ENCODE measurements at regions not wholly inside any gene's neighbourhood (a gene's known extent, or its start where the extent isn't known, plus 50 kb on each side); places are given as distances from the start of the nearest gene placed in this dataset.

DNA sequence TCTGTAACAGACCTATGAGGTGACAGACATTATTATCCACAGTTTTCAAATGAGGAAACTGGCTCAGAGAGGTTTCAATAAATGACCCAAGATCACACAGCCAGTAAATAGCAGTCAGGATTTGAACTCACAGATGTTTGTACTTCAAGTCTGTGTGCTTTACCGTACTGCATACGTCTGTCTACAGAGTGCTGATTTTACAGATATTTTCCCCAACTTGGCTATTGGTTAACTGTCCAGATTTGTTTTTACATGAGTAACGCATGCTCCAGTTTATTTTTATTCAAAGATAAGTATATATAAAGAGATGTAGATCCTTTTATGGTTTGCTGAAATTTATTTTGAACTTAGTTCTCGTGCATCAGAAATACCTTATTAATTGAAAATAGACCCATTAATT lies 65.7 kb upstream of the SLC38A2 start:
- H3K9me3 ChIP-seq (ENCODE audit: low read length), result no peaks in the 10 kb centered on the region
- no peak overlapping the region for H3K4me2 ChIP-seq (ENCODE audit: low read length)
- H3K27me3 ChIP-seq (ENCODE audit: insufficient read depth, low read depth, low read length), result no peaks in the 10 kb centered on the region
- no peaks in the 10 kb centered on the region for H3F3A ChIP-seq (ENCODE audit: insufficient read depth, low read length, poor library complexity, severe bottlenecking)
- no peak overlapping the region for H3K9ac ChIP-seq (ENCODE audit: low read length)
- H2AFZ ChIP-seq (ENCODE audit: low read depth, low read length), result no peak overlapping the region
- no peaks in the 10 kb centered on the region for H4K20me1 ChIP-seq (ENCODE audit: insufficient read depth)
- H3K79me2 ChIP-seq (replicated peaks; ENCODE audit: insufficient read depth, low read length), result no peaks in the 10 kb centered on the region
- TF ChIP-seq, protein P1, sequence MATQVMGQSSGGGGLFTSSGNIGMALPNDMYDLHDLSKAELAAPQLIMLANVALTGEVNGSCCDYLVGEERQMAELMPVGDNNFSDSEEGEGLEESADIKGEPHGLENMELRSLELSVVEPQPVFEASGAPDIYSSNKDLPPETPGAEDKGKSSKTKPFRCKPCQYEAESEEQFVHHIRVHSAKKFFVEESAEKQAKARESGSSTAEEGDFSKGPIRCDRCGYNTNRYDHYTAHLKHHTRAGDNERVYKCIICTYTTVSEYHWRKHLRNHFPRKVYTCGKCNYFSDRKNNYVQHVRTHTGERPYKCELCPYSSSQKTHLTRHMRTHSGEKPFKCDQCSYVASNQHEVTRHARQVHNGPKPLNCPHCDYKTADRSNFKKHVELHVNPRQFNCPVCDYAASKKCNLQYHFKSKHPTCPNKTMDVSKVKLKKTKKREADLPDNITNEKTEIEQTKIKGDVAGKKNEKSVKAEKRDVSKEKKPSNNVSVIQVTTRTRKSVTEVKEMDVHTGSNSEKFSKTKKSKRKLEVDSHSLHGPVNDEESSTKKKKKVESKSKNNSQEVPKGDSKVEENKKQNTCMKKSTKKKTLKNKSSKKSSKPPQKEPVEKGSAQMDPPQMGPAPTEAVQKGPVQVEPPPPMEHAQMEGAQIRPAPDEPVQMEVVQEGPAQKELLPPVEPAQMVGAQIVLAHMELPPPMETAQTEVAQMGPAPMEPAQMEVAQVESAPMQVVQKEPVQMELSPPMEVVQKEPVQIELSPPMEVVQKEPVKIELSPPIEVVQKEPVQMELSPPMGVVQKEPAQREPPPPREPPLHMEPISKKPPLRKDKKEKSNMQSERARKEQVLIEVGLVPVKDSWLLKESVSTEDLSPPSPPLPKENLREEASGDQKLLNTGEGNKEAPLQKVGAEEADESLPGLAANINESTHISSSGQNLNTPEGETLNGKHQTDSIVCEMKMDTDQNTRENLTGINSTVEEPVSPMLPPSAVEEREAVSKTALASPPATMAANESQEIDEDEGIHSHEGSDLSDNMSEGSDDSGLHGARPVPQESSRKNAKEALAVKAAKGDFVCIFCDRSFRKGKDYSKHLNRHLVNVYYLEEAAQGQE (IDR thresholded peaks at IDR 0.05; ENCODE audit: borderline replicate concordance), result no peak
- TF ChIP-seq RAD21 (conservative IDR thresholded peaks at IDR 0.05), result no peak
- no peak for TF ChIP-seq EP300 (conservative IDR thresholded peaks at IDR 0.05; ENCODE audit: poor library complexity, severe bottlenecking)
- no peak for TF ChIP-seq TAF1 (IDR thresholded peaks at IDR 0.05; ENCODE audit: low read depth)
- TF ChIP-seq, protein P2, sequence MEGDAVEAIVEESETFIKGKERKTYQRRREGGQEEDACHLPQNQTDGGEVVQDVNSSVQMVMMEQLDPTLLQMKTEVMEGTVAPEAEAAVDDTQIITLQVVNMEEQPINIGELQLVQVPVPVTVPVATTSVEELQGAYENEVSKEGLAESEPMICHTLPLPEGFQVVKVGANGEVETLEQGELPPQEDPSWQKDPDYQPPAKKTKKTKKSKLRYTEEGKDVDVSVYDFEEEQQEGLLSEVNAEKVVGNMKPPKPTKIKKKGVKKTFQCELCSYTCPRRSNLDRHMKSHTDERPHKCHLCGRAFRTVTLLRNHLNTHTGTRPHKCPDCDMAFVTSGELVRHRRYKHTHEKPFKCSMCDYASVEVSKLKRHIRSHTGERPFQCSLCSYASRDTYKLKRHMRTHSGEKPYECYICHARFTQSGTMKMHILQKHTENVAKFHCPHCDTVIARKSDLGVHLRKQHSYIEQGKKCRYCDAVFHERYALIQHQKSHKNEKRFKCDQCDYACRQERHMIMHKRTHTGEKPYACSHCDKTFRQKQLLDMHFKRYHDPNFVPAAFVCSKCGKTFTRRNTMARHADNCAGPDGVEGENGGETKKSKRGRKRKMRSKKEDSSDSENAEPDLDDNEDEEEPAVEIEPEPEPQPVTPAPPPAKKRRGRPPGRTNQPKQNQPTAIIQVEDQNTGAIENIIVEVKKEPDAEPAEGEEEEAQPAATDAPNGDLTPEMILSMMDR (IDR thresholded peaks at IDR 0.05; ENCODE audit: poor library complexity, severe bottlenecking), result no peak
- no peak for TF ChIP-seq EZH2 (IDR thresholded peaks at IDR 0.05; ENCODE audit: borderline replicate concordance, insufficient read depth, low read length, poor library complexity, severe bottlenecking)
- no peak for TF ChIP-seq MXI1 (conservative IDR thresholded peaks at IDR 0.05; ENCODE audit: poor library complexity, severe bottlenecking)
- no peak for TF ChIP-seq SMC3 (conservative IDR thresholded peaks at IDR 0.05; ENCODE audit: poor library complexity)
- TF ChIP-seq POLR2AphosphoS5 (IDR thresholded peaks at IDR 0.05), result no peak
- no peaks in the 10 kb centered on the region for H3K9me2 ChIP-seq (ENCODE audit: insufficient read depth, low read length)
- H3K4me3 ChIP-seq (ENCODE audit: low read length), result no peak overlapping the region
- no peak overlapping the region for H3K27ac ChIP-seq (ENCODE audit: low read length)
- H3K36me3 ChIP-seq (ENCODE audit: insufficient read depth, low read length), result no peaks in the 10 kb centered on the region

DNA sequence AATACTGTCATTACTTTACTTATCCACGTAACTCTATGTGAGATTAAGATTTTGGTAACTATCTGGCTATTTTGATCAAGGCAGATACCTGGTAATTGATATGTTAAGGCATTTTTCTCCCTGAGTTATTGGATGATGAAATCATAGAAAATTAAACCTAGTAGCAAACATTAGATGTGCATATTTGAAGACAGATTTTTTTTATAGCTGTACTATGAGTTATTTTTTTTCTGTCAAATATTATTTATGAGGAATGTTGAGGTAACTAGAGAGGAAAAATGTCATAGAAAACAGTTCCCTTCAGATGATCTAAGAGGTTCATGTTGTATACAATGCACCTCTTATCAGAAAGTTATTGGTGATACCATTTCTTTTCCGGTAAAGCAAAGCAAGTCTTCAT lies 64.9 kb upstream of the SLC38A2 start:
- TF ChIP-seq SMC3 (conservative IDR thresholded peaks at IDR 0.05; ENCODE audit: poor library complexity) (no peak), TAF1 (IDR thresholded peaks at IDR 0.05; ENCODE audit: low read depth) (no peak), MXI1 (conservative IDR thresholded peaks at IDR 0.05; ENCODE audit: poor library complexity, severe bottlenecking) (no peak), RAD21 (conservative IDR thresholded peaks at IDR 0.05) (no peak), POLR2AphosphoS5 (IDR thresholded peaks at IDR 0.05) (no peak)
- TF ChIP-seq, protein P1 (IDR thresholded peaks at IDR 0.05; ENCODE audit: borderline replicate concordance), result no peak
- TF ChIP-seq, protein P2 (IDR thresholded peaks at IDR 0.05; ENCODE audit: poor library complexity, severe bottlenecking), result no peak
- no peaks in the 10 kb centered on the region for H4K20me1 ChIP-seq (ENCODE audit: insufficient read depth)
- no peaks in the 10 kb centered on the region for H3F3A ChIP-seq (ENCODE audit: insufficient read depth, low read length, poor library complexity, severe bottlenecking)
- no peaks in the 10 kb centered on the region for H3K9me3 ChIP-seq (ENCODE audit: low read length)
- no peak overlapping the region for H3K4me2 ChIP-seq (ENCODE audit: low read length)
- no peak overlapping the region for H2AFZ ChIP-seq (ENCODE audit: low read depth, low read length)
- H3K4me3 ChIP-seq (ENCODE audit: low read length), result no peak overlapping the region
- H3K79me2 ChIP-seq (replicated peaks; ENCODE audit: insufficient read depth, low read length), result no peaks in the 10 kb centered on the region
- no peaks in the 10 kb centered on the region for H3K27me3 ChIP-seq (ENCODE audit: insufficient read depth, low read depth, low read length)
- H3K27ac ChIP-seq (ENCODE audit: low read length), result no peak overlapping the region
- H3K9me2 ChIP-seq (ENCODE audit: insufficient read depth, low read length), result no peaks in the 10 kb centered on the region
- H3K36me3 ChIP-seq (ENCODE audit: insufficient read depth, low read length), result no peaks in the 10 kb centered on the region
- no peak overlapping the region for H3K9ac ChIP-seq (ENCODE audit: low read length)
